ENCODE measurements at regions not wholly inside any gene's neighbourhood (a gene's known extent, or its start where the extent isn't known, plus 50 kb on each side); places are given as distances from the start of the nearest gene placed in this dataset.

DNA sequence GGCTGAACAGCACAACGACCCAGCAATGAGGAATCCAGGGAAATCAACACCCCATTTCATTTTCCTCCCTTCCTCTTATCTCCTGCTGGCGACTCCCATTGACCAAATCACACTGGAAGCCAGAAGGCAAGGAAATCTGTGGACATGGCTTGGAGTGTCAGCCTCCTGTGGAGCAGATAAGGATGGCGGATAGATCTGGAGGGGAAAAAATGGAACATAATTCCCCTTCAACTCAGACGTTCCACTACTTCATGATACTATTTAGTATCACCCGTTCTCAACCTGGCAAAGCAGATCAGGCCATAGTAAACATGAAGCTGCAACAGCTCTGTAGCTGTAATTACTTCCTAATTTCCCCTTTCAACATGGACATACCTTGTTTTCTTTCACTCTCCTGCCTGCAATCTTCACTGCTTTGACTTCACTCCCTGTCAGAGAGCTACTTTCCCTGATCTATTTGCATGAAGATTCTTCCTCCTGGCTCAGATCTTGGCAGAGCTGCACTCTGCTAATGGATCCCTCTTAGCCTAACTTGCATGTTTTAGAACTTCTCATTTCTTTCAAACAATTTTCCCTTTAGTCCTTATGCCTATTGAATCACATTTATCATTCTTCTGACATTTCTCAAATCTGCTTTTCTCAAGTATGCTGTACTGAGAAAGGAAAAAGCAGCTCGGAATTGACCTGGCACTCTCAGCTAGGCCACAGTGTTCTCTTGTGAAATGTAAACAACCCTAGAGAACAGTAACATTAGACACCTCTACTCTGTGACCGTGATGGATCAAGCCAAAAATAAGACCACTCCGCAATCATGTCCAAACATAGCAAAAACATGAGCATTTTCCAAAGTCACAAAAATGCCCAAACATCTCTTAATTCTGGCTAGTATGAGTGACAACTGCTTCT is 135.1 kb downstream of the ETNK1 start:
- H3K9me3 ChIP-seq, result no peaks in the 10 kb centered on the region
- peak overlapping the region; percentile 48 to 89 (median 80) for H3K27ac ChIP-seq
- intact Hi-C loops (cut with DNase I), result no loop called here
- TF ChIP-seq POLR2A (IDR thresholded peaks at IDR 0.05), result no peak
- TF ChIP-seq CTCF (IDR thresholded peaks at IDR 0.05), result no peak
- no peaks in the 10 kb centered on the region for H3K4me1 ChIP-seq
- H3K4me3 ChIP-seq, result peak overlapping the region in 3 of 4 donors; percentile 5 to 52 (median 13)
- WGBS, 2 donors, result 45 to 53% methylated on average over 8 of the region's 8 CpGs
- H3K27me3 ChIP-seq, result no peaks in the 10 kb centered on the region
- no peaks in the 10 kb centered on the region for H3K36me3 ChIP-seq
- DNase-seq, result no peak

GRCh38 chr12:22765421-22766130 is 140.6 kb downstream of the ETNK1 start:
- H3K9me3 ChIP-seq, result no peaks in the 10 kb centered on the region
- intact Hi-C loops (cut with DNase I), result no loop called here
- H3K4me3 ChIP-seq, result no peak overlapping the region
- TF ChIP-seq POLR2A (IDR thresholded peaks at IDR 0.05), result no peak
- TF ChIP-seq CTCF (IDR thresholded peaks at IDR 0.05), result no peak
- no peaks in the 10 kb centered on the region for H3K27me3 ChIP-seq
- no peak for DNase-seq
- peak overlapping the region in 2 of 4 donors; percentile 0 to 3 for H3K27ac ChIP-seq
- H3K4me1 ChIP-seq, result no peaks in the 10 kb centered on the region
- no peaks in the 10 kb centered on the region for H3K36me3 ChIP-seq
- 76% methylated on average over 15 of the region's 15 CpGs for WGBS, 2 donors

DNA sequence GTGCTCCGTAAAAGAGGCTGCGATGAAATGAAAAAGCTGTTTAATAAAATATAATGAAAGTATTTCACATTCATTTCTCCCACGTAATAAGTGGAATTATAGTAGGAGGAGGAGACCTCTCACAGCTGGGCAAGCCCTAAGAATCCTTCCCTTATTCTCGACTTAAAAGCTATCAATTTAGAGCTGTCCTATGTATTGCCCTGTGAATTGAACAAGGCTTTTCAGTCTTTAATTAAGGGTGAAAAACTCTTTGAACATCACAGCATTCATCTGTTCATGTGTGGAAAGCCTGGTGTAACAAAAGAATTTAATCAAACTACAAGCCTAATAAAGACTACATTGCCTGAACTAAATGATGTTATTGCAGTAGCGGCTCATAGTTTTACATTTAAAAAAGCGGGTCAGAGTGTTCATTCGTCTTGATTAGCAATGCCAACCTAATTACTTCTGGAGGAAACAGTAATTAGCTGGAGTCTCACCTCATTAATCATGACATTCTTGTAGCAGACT is 142.0 kb downstream of the ETNK1 start:
- TF ChIP-seq POLR2A (IDR thresholded peaks at IDR 0.05) (no peak), CTCF (IDR thresholded peaks at IDR 0.05) (no peak)

DNA sequence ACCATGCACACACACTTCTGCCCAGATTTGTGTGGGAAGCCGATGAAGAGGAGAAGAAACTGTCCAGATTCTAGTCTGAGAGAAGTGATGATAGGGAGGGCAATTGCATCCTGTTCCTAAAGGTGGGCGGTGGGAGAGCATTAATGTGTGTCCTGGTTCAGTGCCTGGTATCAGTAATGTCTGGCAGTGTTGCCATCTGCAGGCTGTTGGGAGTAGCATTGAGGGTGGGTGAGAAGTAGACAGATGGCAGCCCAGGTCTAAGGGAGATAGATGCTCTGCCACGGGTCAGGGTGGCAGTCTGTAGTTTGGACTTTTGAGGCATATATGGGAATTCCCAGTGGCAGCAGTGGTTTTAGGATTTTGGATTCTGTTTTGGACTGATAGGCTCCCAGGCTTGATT is 156.4 kb downstream of the ETNK1 start:
- intact Hi-C loops (cut with DNase I), result no loop called here
- 74 to 79% methylated on average over 3 of the region's 3 CpGs for WGBS, 2 donors
- TF ChIP-seq POLR2A (IDR thresholded peaks at IDR 0.05) (no peak), CTCF (IDR thresholded peaks at IDR 0.05) (no peak)
- no peak overlapping the region for H3K27ac ChIP-seq
- no peaks in the 10 kb centered on the region for H3K4me1 ChIP-seq
- DNase-seq, result no peak
- no peaks in the 10 kb centered on the region for H3K27me3 ChIP-seq
- H3K36me3 ChIP-seq, result no peaks in the 10 kb centered on the region
- H3K9me3 ChIP-seq, result no peaks in the 10 kb centered on the region
- H3K4me3 ChIP-seq, result no peak overlapping the region

More for the DNA sequence above, 142.0 kb downstream of the ETNK1 start:
- Histone ChIP-seq H3K27ac (peak overlapping the region in 2 of 4 donors; percentile 34 to 47), H3K4me3 (no peak overlapping the region), H3K4me1 (no peaks in the 10 kb centered on the region), H3K27me3 (no peaks in the 10 kb centered on the region), H3K36me3 (no peaks in the 10 kb centered on the region), H3K9me3 (no peaks in the 10 kb centered on the region)
- no peak for DNase-seq
- intact Hi-C loops (cut with DNase I), result no loop called here
- WGBS, 2 donors, result 62 to 70% methylated on average over 7 of the region's 7 CpGs

DNA sequence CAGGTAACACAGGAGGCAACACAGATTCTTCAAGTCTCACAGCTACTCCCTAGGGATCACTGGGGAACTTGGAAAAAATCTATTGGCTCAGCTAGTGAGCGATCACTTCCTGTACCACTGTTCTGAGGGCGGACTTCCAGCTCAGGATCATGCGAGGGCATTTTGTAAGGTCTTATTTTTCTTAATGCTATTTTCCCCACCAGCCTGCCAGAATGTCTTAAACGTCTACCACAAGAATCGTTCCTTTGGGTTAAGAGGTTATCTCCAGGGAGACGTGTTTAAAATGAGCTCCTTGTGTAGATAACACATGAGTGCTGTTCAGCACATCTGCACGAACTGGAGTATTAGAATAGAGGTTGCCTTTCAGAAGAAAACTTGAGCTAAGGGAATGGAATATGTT is 162.6 kb downstream of the ETNK1 start:
- Histone ChIP-seq H3K4me3 (no peak overlapping the region), H3K9me3 (no peaks in the 10 kb centered on the region), H3K27ac (no peak overlapping the region), H3K27me3 (no peaks in the 10 kb centered on the region), H3K4me1 (no peaks in the 10 kb centered on the region), H3K36me3 (no peaks in the 10 kb centered on the region)
- TF ChIP-seq CTCF (IDR thresholded peaks at IDR 0.05), result no peak
- TF ChIP-seq POLR2A (IDR thresholded peaks at IDR 0.05), result no peak
- intact Hi-C loops (cut with DNase I), result no loop called here
- DNase-seq, result no peak
- 47 to 51% methylated on average over 7 of the region's 7 CpGs for WGBS, 2 donors
